Glutamatergic neuron (in vitro differentiated cells): ENCODE measurements at regions not wholly inside any gene's neighbourhood (a gene's known extent, or its start where the extent isn't known, plus 50 kb on each side); places are given as distances from the start of the nearest gene placed in this dataset.
A peak's percentile ranks its signal among the peaks of the same experiment; 100 is the strongest.
"Not testable (repeated sequence)": the region's sequence is repeated elsewhere in the genome, so short reads cannot be mapped to it uniquely, and the experiment has no call there.

Experiments
- DNase-seq: peaks from one replicate; pipeline ENCODE4 v3.0.0; 2022
- H3K27ac Mint-ChIP-seq: one replicate; pipeline ENCODE4 v1.8.0; 2020; ENCODE audit warnings: mild to moderate bottlenecking, mixed read lengths, inconsistent platforms; ENCODE audit not compliant: unreplicated experiment
- H3K27me3 Mint-ChIP-seq: one replicate; pipeline ENCODE4 v1.8.0; 2020; ENCODE audit warnings: mild to moderate bottlenecking, moderate library complexity, mixed read lengths, inconsistent platforms; ENCODE audit not compliant: unreplicated experiment
- H3K36me3 Mint-ChIP-seq: one replicate; pipeline ENCODE4 v1.8.0; 2020; ENCODE audit warnings: mild to moderate bottlenecking, mixed read lengths, inconsistent platforms; ENCODE audit not compliant: unreplicated experiment
- H3K4me1 Mint-ChIP-seq: one replicate; pipeline ENCODE4 v1.8.0; 2020; ENCODE audit warnings: mild to moderate bottlenecking, low read depth, mixed read lengths, inconsistent platforms; ENCODE audit not compliant: unreplicated experiment
- H3K4me3 Mint-ChIP-seq: one replicate; pipeline ENCODE4 v1.8.0; 2020; ENCODE audit warnings: mild to moderate bottlenecking, mixed read lengths, inconsistent platforms; ENCODE audit not compliant: unreplicated experiment
- H3K9me3 Mint-ChIP-seq: one replicate; pipeline ENCODE4 v1.8.0; 2020; ENCODE audit warnings: mild to moderate bottlenecking, moderate library complexity, mixed read lengths, inconsistent platforms; ENCODE audit not compliant: unreplicated experiment
- TF ChIP-seq, protein P1 (sequence below): fragments of 200-600 bp; sonication (generic); IDR thresholded peaks from one replicate; pipeline ENCODE4 v1.5.0; 2021; ENCODE audit not compliant: partially characterized antibody, unreplicated experiment

DNA sequence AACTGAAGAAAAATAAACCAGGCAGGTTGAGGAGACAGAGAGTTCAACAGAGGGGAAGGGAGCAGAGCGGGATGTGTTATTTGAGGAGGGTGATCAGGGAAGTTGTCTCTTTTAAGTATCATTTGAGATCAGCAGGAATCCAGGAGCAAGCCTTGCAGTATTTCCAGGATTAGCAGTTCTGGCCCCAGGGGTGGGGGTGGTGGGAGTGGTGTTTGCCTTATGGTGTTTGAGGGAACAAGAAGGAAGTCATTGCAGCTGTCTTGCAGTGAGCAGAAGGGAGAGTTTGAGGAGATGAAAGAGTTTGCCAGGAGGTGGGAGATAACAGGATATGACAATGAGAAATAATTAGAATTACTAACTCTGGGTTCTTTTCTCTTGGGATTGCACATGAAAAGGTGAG is 418.6 kb downstream of the NELL2 start:
- H3K4me1 Mint-ChIP-seq, result peaks cover 11% of the 10 kb centered on the region
- no peaks in the 10 kb centered on the region for H3K36me3 Mint-ChIP-seq
- no peak overlapping the region for H3K4me3 Mint-ChIP-seq
- H3K27ac Mint-ChIP-seq, result no peak overlapping the region
- TF ChIP-seq, protein P1, sequence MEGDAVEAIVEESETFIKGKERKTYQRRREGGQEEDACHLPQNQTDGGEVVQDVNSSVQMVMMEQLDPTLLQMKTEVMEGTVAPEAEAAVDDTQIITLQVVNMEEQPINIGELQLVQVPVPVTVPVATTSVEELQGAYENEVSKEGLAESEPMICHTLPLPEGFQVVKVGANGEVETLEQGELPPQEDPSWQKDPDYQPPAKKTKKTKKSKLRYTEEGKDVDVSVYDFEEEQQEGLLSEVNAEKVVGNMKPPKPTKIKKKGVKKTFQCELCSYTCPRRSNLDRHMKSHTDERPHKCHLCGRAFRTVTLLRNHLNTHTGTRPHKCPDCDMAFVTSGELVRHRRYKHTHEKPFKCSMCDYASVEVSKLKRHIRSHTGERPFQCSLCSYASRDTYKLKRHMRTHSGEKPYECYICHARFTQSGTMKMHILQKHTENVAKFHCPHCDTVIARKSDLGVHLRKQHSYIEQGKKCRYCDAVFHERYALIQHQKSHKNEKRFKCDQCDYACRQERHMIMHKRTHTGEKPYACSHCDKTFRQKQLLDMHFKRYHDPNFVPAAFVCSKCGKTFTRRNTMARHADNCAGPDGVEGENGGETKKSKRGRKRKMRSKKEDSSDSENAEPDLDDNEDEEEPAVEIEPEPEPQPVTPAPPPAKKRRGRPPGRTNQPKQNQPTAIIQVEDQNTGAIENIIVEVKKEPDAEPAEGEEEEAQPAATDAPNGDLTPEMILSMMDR, result no peak
- H3K27me3 Mint-ChIP-seq, result no peaks in the 10 kb centered on the region
- no peaks in the 10 kb centered on the region for H3K9me3 Mint-ChIP-seq
- peak; percentile 33 for DNase-seq

DNA sequence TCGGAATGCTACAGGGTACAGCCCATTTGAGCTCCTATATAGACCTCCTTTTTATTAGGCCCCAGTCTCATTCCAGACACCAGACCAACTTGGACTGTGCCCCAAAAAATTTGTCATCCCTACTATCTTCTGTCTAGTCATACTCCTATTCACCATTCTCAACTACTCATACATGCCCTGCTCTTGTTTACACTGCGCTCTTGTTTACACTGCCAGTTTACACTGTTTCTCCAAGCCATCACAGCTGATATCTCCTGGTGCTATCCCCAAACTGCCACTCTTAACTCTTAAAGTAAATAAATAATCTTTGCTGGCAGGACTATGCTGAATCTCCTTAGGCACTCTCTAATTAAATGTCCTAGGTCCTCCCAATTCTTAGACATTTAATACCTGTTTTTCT is 421.2 kb downstream of the NELL2 start:
- H3K9me3 Mint-ChIP-seq, H3K27me3 Mint-ChIP-seq, DNase-seq, H3K36me3 Mint-ChIP-seq, H3K4me3 Mint-ChIP-seq, H3K27ac Mint-ChIP-seq, H3K4me1 Mint-ChIP-seq: not testable (repeated sequence)

DNA sequence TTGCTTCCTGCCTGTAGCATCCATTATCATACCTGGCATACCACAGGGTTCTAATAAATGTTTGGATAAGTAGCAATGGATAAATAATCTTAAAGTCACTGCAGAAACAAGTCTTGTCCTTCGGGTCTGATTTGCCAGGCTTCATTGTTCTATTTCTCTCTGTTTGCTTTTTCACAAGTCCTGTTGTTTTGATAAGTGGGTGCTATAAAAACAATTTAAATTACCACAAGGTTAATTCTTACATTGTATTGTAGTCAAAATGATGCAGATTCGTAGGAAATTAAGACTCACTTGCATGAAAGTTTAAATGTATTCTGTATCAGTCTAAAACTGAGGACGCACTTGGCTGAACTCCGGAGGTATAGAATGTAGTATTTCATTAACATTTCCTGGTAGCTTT is 429.9 kb downstream of the NELL2 start:
- TF ChIP-seq, protein P1, result no peak
- Mint-ChIP-seq H3K4me3 (no peak overlapping the region), H3K27ac (no peak overlapping the region), H3K4me1 (no peaks in the 10 kb centered on the region), H3K27me3 (peaks cover 2% of the 10 kb centered on the region), H3K36me3 (no peaks in the 10 kb centered on the region), H3K9me3 (no peaks in the 10 kb centered on the region)
- no peak for DNase-seq

DNA sequence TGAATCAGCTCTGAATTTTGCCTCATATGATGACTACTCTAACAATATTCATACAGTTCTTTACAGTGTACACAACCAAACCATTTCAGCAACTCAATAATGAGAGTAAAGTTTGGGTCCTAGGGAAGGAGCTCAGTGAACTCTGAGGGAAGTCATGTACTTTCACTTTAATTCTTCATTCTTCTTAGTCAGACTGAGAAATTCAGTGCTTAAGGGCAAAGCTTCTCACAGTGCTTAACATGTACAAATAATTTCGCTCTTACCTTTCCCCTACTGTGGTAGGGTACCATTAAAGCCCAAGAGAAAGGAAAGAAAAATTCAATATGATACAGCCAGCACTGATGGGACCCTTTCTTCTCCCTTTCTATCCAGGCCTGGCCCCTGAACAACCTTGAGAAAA is 435.0 kb downstream of the NELL2 start:
- no peaks in the 10 kb centered on the region for H3K9me3 Mint-ChIP-seq
- no peak for DNase-seq
- H3K4me1 Mint-ChIP-seq, result no peaks in the 10 kb centered on the region
- no peaks in the 10 kb centered on the region for H3K36me3 Mint-ChIP-seq
- no peak overlapping the region for H3K27ac Mint-ChIP-seq
- TF ChIP-seq, protein P1, result no peak
- H3K4me3 Mint-ChIP-seq, result no peak overlapping the region
- no peaks in the 10 kb centered on the region for H3K27me3 Mint-ChIP-seq
